Fibroblast of lung (primary cell): ENCODE measurements at regions not wholly inside any gene's neighbourhood (a gene's known extent, or its start where the extent isn't known, plus 50 kb on each side); places are given as distances from the start of the nearest gene placed in this dataset.

ENCODE experiments used
- DNase-seq, 2 donors: peaks; one replicate each; pipeline versions ENCODE4 v3.0.0 to v3.0.0-alpha.2; 2010; ENCODE audit warnings: low read depth in 2 of 2
- H2AFZ ChIP-seq: 2 replicates; pipeline ENCODE4 v1.5.1; 2012; ENCODE audit warnings: low read length, control low read depth, inconsistent platforms
- H3K27ac ChIP-seq: 2 replicates; pipeline ENCODE4 v1.5.1; 2011; ENCODE audit warnings: low read length, control low read depth; ENCODE audit not compliant: insufficient read depth
- H3K27me3 ChIP-seq: 2 replicates; pipeline ENCODE4 v1.5.1; 2011; ENCODE audit warnings: mild to moderate bottlenecking, low read length; ENCODE audit not compliant: control insufficient read depth, insufficient read depth
- H3K36me3 ChIP-seq: 2 replicates; pipeline ENCODE4 v1.5.1; 2011; ENCODE audit warnings: low read length; ENCODE audit not compliant: control insufficient read depth, insufficient read depth
- H3K4me1 ChIP-seq: 2 replicates; pipeline ENCODE4 v1.5.1; 2011; ENCODE audit warnings: low read length; ENCODE audit not compliant: control insufficient read depth, insufficient read depth; ENCODE audit errors: extremely low read depth
- H3K4me2 ChIP-seq: 2 replicates; pipeline ENCODE4 v1.5.1; 2011; ENCODE audit warnings: low read length, control low read depth; ENCODE audit not compliant: insufficient read depth; ENCODE audit errors: extremely low read depth
- H3K4me3 ChIP-seq, 4 experiments: fragments of 200-600 bp in 1 of 4; sonication (generic) in 1 of 4; replicated peaks in 1 of 4; 2 replicates each; pipeline ENCODE4 v1.5.1; 2011 to 2016; ENCODE audit warnings: low read length in 4 of 4, low read depth in 3 of 4, mild to moderate bottlenecking in 3 of 4, control low read depth in 2 of 4, inconsistent platforms in 1 of 4, mixed read lengths in 1 of 4; ENCODE audit not compliant: insufficient read depth in 1 of 4; ENCODE audit errors: control extremely low read depth in 1 of 4
- H3K79me2 ChIP-seq: 2 replicates; pipeline ENCODE4 v1.5.1; 2012; ENCODE audit warnings: mild to moderate bottlenecking, low read length, inconsistent platforms; ENCODE audit not compliant: control insufficient read depth, insufficient read depth
- H3K9ac ChIP-seq: 2 replicates; pipeline ENCODE4 v1.5.1; 2011; ENCODE audit warnings: mild to moderate bottlenecking, low read length, control low read depth; ENCODE audit not compliant: insufficient read depth
- H3K9me3 ChIP-seq: 2 replicates; pipeline ENCODE4 v1.5.1; 2012; ENCODE audit warnings: low read depth, low read length; ENCODE audit not compliant: control insufficient read depth, insufficient read depth
- H4K20me1 ChIP-seq: 2 replicates; pipeline ENCODE4 v1.5.1; 2011; ENCODE audit warnings: low read length; ENCODE audit not compliant: control insufficient read depth, insufficient read depth; ENCODE audit errors: extremely low read depth
- CTCF ChIP-seq, 2 donors: IDR thresholded peaks in 1 of 2; conservative IDR thresholded peaks in 1 of 2; 1 replicate in 1 of 2; 2 replicates in 1 of 2; pipeline ENCODE4 v1.5.1; 2011 to 2012; ENCODE audit warnings: low read length in 2 of 2, control low read depth in 1 of 2, inconsistent platforms in 1 of 2, low read depth in 1 of 2, mild to moderate bottlenecking in 1 of 2
- EZH2 ChIP-seq: IDR thresholded peaks from 2 replicates; pipeline ENCODE4 v1.5.1; 2012; ENCODE audit warnings: low read length, control low read depth, mild to moderate bottlenecking; ENCODE audit errors: missing control alignments

- Histone ChIP-seq H3K4me2 (no peak overlapping the region), H4K20me1 (no peaks in the 10 kb centered on the region), H3K4me3 (no peak overlapping the region), H3K9me3 (no peaks in the 10 kb centered on the region), H3K27ac (no peak overlapping the region), H3K4me1 (no peaks in the 10 kb centered on the region), H3K9ac (no peak overlapping the region), H2AFZ (no peak overlapping the region), H3K79me2 (no peaks in the 10 kb centered on the region), H3K27me3 (no peaks in the 10 kb centered on the region), H3K36me3 (no peaks in the 10 kb centered on the region)
- DNase-seq: no peak
- TF ChIP-seq EZH2: no peak
- TF ChIP-seq CTCF (conservative IDR thresholded peaks at IDR 0.05 in 1 of 2, IDR thresholded peaks at IDR 0.05 in 1 of 2; ENCODE audit: low read depth in 1 of 2, low read length in 2 of 2): no peak
Observed at GRCh38 chr10:123402021-123402420, 247.8 kb downstream of the BUB3 start.

GRCh38 chr10:123402656-123403055, 248.5 kb downstream of the BUB3 start:
- no peaks in the 10 kb centered on the region for H3K79me2 ChIP-seq
- no peaks in the 10 kb centered on the region for H3K4me1 ChIP-seq
- H3K27ac ChIP-seq: no peak overlapping the region
- H3K27me3 ChIP-seq: no peaks in the 10 kb centered on the region
- H2AFZ ChIP-seq: no peak overlapping the region
- no peak overlapping the region for H3K9ac ChIP-seq
- TF ChIP-seq CTCF (conservative IDR thresholded peaks at IDR 0.05 in 1 of 2, IDR thresholded peaks at IDR 0.05 in 1 of 2; ENCODE audit: low read depth in 1 of 2, low read length in 2 of 2) (no peak), EZH2 (no peak)
- no peak overlapping the region for H3K4me3 ChIP-seq
- no peak for DNase-seq
- H3K36me3 ChIP-seq: no peaks in the 10 kb centered on the region
- H4K20me1 ChIP-seq: no peaks in the 10 kb centered on the region
- no peaks in the 10 kb centered on the region for H3K9me3 ChIP-seq
- H3K4me2 ChIP-seq: no peak overlapping the region

- H3K4me2 ChIP-seq: no peak overlapping the region
- no peak overlapping the region for H3K27ac ChIP-seq
- DNase-seq: no peak
- H3K36me3 ChIP-seq: no peaks in the 10 kb centered on the region
- no peak overlapping the region for H3K9ac ChIP-seq
- no peaks in the 10 kb centered on the region for H3K79me2 ChIP-seq
- no peaks in the 10 kb centered on the region for H3K9me3 ChIP-seq
- H2AFZ ChIP-seq: no peak overlapping the region
- H4K20me1 ChIP-seq: no peaks in the 10 kb centered on the region
- no peaks in the 10 kb centered on the region for H3K27me3 ChIP-seq
- TF ChIP-seq EZH2: no peak
- no peak for TF ChIP-seq CTCF (conservative IDR thresholded peaks at IDR 0.05 in 1 of 2, IDR thresholded peaks at IDR 0.05 in 1 of 2; ENCODE audit: low read depth in 1 of 2, low read length in 2 of 2)
- no peak overlapping the region for H3K4me3 ChIP-seq
- no peaks in the 10 kb centered on the region for H3K4me1 ChIP-seq
Observed at GRCh38 chr10:123404357-123404756, 250.2 kb downstream of the BUB3 start.
